GM12891 (cell line): ENCODE measurements at regions not wholly inside any gene's neighbourhood (a gene's known extent, or its start where the extent isn't known, plus 50 kb on each side); places are given as distances from the start of the nearest gene placed in this dataset.

Experiments used
- PAX5 ChIP-seq: IDR thresholded peaks from 2 replicates; pipeline ENCODE4 v1.6.1; 2011; ENCODE audit warnings: low read length, moderate library complexity, mild to moderate bottlenecking; ENCODE audit not compliant: insufficient read depth, severe bottlenecking
- POLR2A ChIP-seq: IDR thresholded peaks from 2 replicates; pipeline ENCODE4 v1.6.1; 2011; ENCODE audit warnings: low read depth, low read length, control low read depth
- POLR2AphosphoS5 ChIP-seq: IDR thresholded peaks from 2 replicates; pipeline ENCODE4 v1.6.1; 2011; ENCODE audit warnings: low read depth, low read length, control low read depth
- POU2F2 ChIP-seq: IDR thresholded peaks from 2 replicates; pipeline ENCODE4 v1.6.1; 2011; ENCODE audit warnings: low read depth, mild to moderate bottlenecking, control low read depth, low read length, moderate library complexity
- SPI1 ChIP-seq: IDR thresholded peaks from 2 replicates; pipeline ENCODE4 v1.6.1; 2011; ENCODE audit warnings: low read depth, low read length, control low read depth
- TAF1 ChIP-seq: IDR thresholded peaks from 2 replicates; pipeline ENCODE4 v1.6.1; 2011; ENCODE audit warnings: low read depth, low read length, control low read depth

DNA sequence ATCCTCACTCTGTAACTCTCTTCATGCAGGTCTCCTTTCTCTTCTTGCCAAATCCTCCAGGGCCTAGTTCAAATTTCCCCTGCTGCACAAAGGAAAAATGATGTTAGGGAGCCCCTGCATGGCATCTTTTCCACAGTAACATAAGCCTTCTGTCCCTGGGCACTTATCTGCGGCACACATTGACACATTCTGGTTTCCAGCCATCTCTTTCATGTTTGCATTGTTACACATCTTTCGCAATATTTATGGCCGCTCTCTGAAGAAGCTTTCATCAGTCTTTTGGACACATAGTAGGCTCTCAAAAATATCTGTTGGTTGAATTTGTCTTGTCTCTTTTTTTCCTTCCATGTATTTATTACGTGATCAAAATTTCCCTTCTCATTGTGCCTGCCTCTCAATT is 1806.1 kb upstream of the PIK3C3 start:
- TF ChIP-seq POLR2A (no peak), TAF1 (no peak), POLR2AphosphoS5 (no peak), SPI1 (no peak), POU2F2 (no peak), PAX5 (no peak)
